Uterus (tissue), 3 donors: ENCODE measurements at regions not wholly inside any gene's neighbourhood (a gene's known extent, or its start where the extent isn't known, plus 50 kb on each side); places are given as distances from the start of the nearest gene placed in this dataset.

Source experiments
- DNase-seq, 2 donors: peaks; one replicate each; pipeline ENCODE4 v3.0.0-alpha.2; 2019 to 2020
- H3K27ac ChIP-seq, 2 donors: fragments of 200-600 bp; sonication (generic); 1 replicate in 1 of 2; 2 replicates in 1 of 2; pipeline ENCODE4 v1.5.1; 2016 to 2018
- H3K27me3 ChIP-seq, 2 donors: fragments of 200-600 bp; sonication (generic); one replicate each; pipeline ENCODE4 v1.5.1; 2018 to 2019; ENCODE audit warnings: control low read depth in 1 of 2
- H3K36me3 ChIP-seq, 2 donors: fragments of 200-600 bp; sonication (generic); one replicate each; pipeline ENCODE4 v1.5.1; 2019; ENCODE audit warnings: control low read depth in 1 of 2
- H3K4me1 ChIP-seq, 2 donors: fragments of 200-600 bp; sonication (generic); one replicate each; pipeline ENCODE4 v1.5.1; 2018 to 2019; ENCODE audit warnings: control low read depth in 1 of 2
- H3K4me3 ChIP-seq, 2 donors: fragments of 200-600 bp; sonication (generic); 1 replicate in 1 of 2; 2 replicates in 1 of 2; pipeline ENCODE4 v1.5.1; 2018 to 2019; ENCODE audit warnings: mild to moderate bottlenecking in 1 of 2
- H3K9me3 ChIP-seq, 2 donors: fragments of 200-600 bp; sonication (generic); one replicate each; pipeline ENCODE4 v1.5.1; 2019; ENCODE audit warnings: control low read depth in 1 of 2
- CTCF ChIP-seq, 4 experiments: fragments of 200-600 bp in 2 of 4; fragments of 450-650 bp in 2 of 4; sonication (generic) in 2 of 4; IDR thresholded peaks; one replicate each; pipeline ENCODE4 v1.5.1; 2016 to 2019; ENCODE audit warnings: antibody characterized with exemption in 4 of 4, mild to moderate bottlenecking in 2 of 4, moderate library complexity in 1 of 4
- POLR2A ChIP-seq, 2 donors: fragments of 450-650 bp; IDR thresholded peaks; one replicate each; pipeline ENCODE4 v1.6.1; 2016; ENCODE audit warnings: antibody characterized with exemption in 2 of 2, mild to moderate bottlenecking in 1 of 2, moderate library complexity in 1 of 2
- intact Hi-C: fragments of 100-400 bp; cut with DNase I; formaldehyde crosslinking; loops from one replicate; pipeline ENCODE4 v1.15.1; 2023; ENCODE audit warnings: low total_unique reads
- donor health status: DM: yes; HTN: yes; CAD: no.

- DNase-seq, result no peak
- TF ChIP-seq POLR2A (IDR thresholded peaks at IDR 0.05) (no peak), CTCF (IDR thresholded peaks at IDR 0.05) (no peak)
- intact Hi-C loops, result loop anchor here (5.0 kb wide), 1 partner anchor 54 kb away; no protein-coding TSS in a partner anchor
- H3K4me1 ChIP-seq, result no peaks in the 10 kb centered on the region
- H3K36me3 ChIP-seq, result no peaks in the 10 kb centered on the region
- no peaks in the 10 kb centered on the region for H3K9me3 ChIP-seq
- peaks cover 0 to 4% of the 10 kb centered on the region in 2 donors for H3K27me3 ChIP-seq
- no peak overlapping the region for H3K4me3 ChIP-seq
- H3K27ac ChIP-seq, result no peak overlapping the region
Observed at GRCh38 chr9:126556560-126557250, 57.0 kb upstream of the LMX1B start.

GRCh38 chr9:126558051-126558665 is 55.6 kb upstream of the LMX1B start:
- intact Hi-C loops, result loop anchor here (5.0 kb wide), 1 partner anchor 56 kb away; no protein-coding TSS in a partner anchor
- no peaks in the 10 kb centered on the region for H3K4me1 ChIP-seq
- no peak overlapping the region for H3K4me3 ChIP-seq
- peak; percentile 27 to 50 for DNase-seq
- H3K9me3 ChIP-seq, result no peaks in the 10 kb centered on the region
- peaks cover 0 to 4% of the 10 kb centered on the region in 2 donors for H3K27me3 ChIP-seq
- TF ChIP-seq POLR2A (IDR thresholded peaks at IDR 0.05), result no peak
- peak; percentile 71 to 86 (median 84) for TF ChIP-seq CTCF (IDR thresholded peaks at IDR 0.05)
- H3K27ac ChIP-seq, result no peak overlapping the region
- no peaks in the 10 kb centered on the region for H3K36me3 ChIP-seq

- no peak for TF ChIP-seq CTCF (IDR thresholded peaks at IDR 0.05)
- no peak for TF ChIP-seq POLR2A (IDR thresholded peaks at IDR 0.05)
- DNase-seq, result no peak
- H3K27me3 ChIP-seq, result peaks cover 0 to 4% of the 10 kb centered on the region in 2 donors
- no peaks in the 10 kb centered on the region for H3K9me3 ChIP-seq
- no peak overlapping the region for H3K27ac ChIP-seq
- no peaks in the 10 kb centered on the region for H3K4me1 ChIP-seq
- no peak overlapping the region for H3K4me3 ChIP-seq
- intact Hi-C loops, result loop anchor here (5.0 kb wide), 1 partner anchor 57 kb away; no protein-coding TSS in a partner anchor
- H3K36me3 ChIP-seq, result no peaks in the 10 kb centered on the region
Observed at GRCh38 chr9:126559296-126559695, 54.4 kb upstream of the LMX1B start.

GRCh38 chr9:126561582-126561981 is 52.1 kb upstream of the LMX1B start:
- H3K27ac ChIP-seq, result no peak overlapping the region
- no peak for DNase-seq
- no peaks in the 10 kb centered on the region for H3K36me3 ChIP-seq
- intact Hi-C loops, result no loop called here
- H3K4me1 ChIP-seq, result no peaks in the 10 kb centered on the region
- no peak overlapping the region for H3K4me3 ChIP-seq
- no peak for TF ChIP-seq CTCF (IDR thresholded peaks at IDR 0.05)
- peaks cover 0 to 4% of the 10 kb centered on the region in 2 donors for H3K27me3 ChIP-seq
- no peaks in the 10 kb centered on the region for H3K9me3 ChIP-seq

GRCh38 chr9:126563556-126563955 is 50.2 kb upstream of the LMX1B start:
- H3K36me3 ChIP-seq, result no peaks in the 10 kb centered on the region
- H3K9me3 ChIP-seq, result no peaks in the 10 kb centered on the region
- H3K4me3 ChIP-seq, result no peak overlapping the region
- H3K4me1 ChIP-seq, result no peaks in the 10 kb centered on the region
- TF ChIP-seq POLR2A (IDR thresholded peaks at IDR 0.05) (no peak), CTCF (IDR thresholded peaks at IDR 0.05) (no peak)
- intact Hi-C loops, result no loop called here
- DNase-seq, result no peak
- no peak overlapping the region for H3K27ac ChIP-seq
- H3K27me3 ChIP-seq, result peaks cover 0 to 4% of the 10 kb centered on the region in 2 donors
